ENCODE measurements at regions not wholly inside any gene's neighbourhood (a gene's known extent, or its start where the extent isn't known, plus 50 kb on each side); places are given as distances from the start of the nearest gene placed in this dataset.

DNA sequence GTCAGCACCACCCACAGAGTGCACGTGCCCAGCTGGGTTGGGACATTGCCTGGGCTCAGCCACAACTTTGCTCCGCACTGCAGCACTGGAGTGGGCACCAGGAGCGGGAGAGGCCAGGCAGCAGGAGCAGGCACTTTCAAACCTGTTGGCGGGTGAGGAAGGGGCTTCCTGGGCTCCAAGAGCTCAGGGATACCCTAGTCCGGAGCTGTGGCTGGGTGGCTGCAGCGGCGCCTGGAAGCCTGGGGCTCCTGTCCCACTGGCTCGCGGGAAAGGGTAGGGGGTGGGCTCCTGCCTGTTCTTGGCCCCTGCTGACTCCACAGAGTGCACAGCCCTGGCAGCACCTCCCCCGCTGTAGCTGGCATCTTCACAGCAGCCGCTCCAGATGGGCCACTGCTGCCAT is 417.6 kb upstream of the RGMA start:
- H3K4me1 ChIP-seq (replicated peaks in 1 of 4; ENCODE audit: control insufficient read depth in 3 of 4, insufficient read depth in 4 of 4, low read length in 3 of 4), result no peaks in the 10 kb centered on the region; a peak in 1 of 7 replicates
- no peak overlapping the region for H2BK12ac ChIP-seq (ENCODE audit: low read depth, low read length)
- H4K8ac ChIP-seq (ENCODE audit: extremely low read depth, insufficient read depth, low read length), result no peak overlapping the region
- no peaks in the 10 kb centered on the region for H3K9me3 ChIP-seq (ENCODE audit: insufficient read depth in 2 of 2, low read depth in 1 of 2, low read length in 1 of 2)
- CTCF ChIA-PET (ENCODE audit: partially characterized antibody), result interaction anchor here (1.2 kb wide), 1 partner anchor 476 kb away, joined by 3 read pairs; no protein-coding TSS in a partner anchor
- no peak overlapping the region for H2BK15ac ChIP-seq (ENCODE audit: low read length)
- no peak overlapping the region for H2AK5ac ChIP-seq (ENCODE audit: low read depth, low read length)
- peak overlapping the region; percentile 40 for H4K91ac ChIP-seq (replicated peaks; ENCODE audit: insufficient read length, low read length)
- FAIRE-seq (no peak), DNase-seq (ENCODE audit: low read depth in 1 of 2, low spot score in 2 of 2) (no peak)
- no peaks in the 10 kb centered on the region for H3K79me2 ChIP-seq (ENCODE audit: control insufficient read depth in 1 of 2, insufficient read depth in 2 of 2, low read length in 2 of 2)
- no peak overlapping the region for H3K4ac ChIP-seq (replicated peaks; ENCODE audit: insufficient read length, low read depth, low read length)
- H3K27ac ChIP-seq (ENCODE audit: low read depth, low read length), result no peak overlapping the region
- H3K9ac ChIP-seq (replicated peaks in 1 of 4; ENCODE audit: extremely low read depth in 1 of 4, low read depth in 3 of 4, low read length in 3 of 4), result no peak overlapping the region
- no peaks in the 10 kb centered on the region for H3K27me3 ChIP-seq (replicated peaks in 1 of 4; ENCODE audit: control insufficient read depth in 3 of 4, extremely low read depth in 1 of 4, insufficient read depth in 3 of 4, low read length in 3 of 4)
- H3K36me3 ChIP-seq (ENCODE audit: control insufficient read depth in 2 of 4, insufficient read depth in 4 of 4, low read length in 3 of 4), result no peaks in the 10 kb centered on the region
- POLR2A ChIA-PET (ENCODE audit: partially characterized antibody), result no interaction called here
- no peak overlapping the region for H3K23ac ChIP-seq (ENCODE audit: insufficient read length)
- no peak overlapping the region for H3K4me2 ChIP-seq (ENCODE audit: insufficient read depth in 1 of 2, low read depth in 2 of 2, low read length in 2 of 2)
- H4K20me1 ChIP-seq (replicated peaks in 1 of 2; ENCODE audit: control insufficient read depth in 1 of 2, insufficient read depth in 2 of 2, low read length in 2 of 2), result no peaks in the 10 kb centered on the region
- H3K18ac ChIP-seq (ENCODE audit: extremely low read depth, low read length), result no peak overlapping the region
- no peak overlapping the region for H3K56ac ChIP-seq (replicated peaks; ENCODE audit: insufficient read length, low read depth, low read length)
- WGBS, 2 experiments (ENCODE audit: extremely low coverage in 1 of 2, insufficient coverage in 1 of 2, insufficient read length in 1 of 2, insufficient replicate concordance in 2 of 2, low coverage in 1 of 2, low lambda C conversion rate in 2 of 2, missing lambda C conversion rate in 1 of 2), result 90% methylated on average over 11 of the region's 11 CpGs; no CpG with 5 or more reads in 1 of the 2 experiments
- H2BK120ac ChIP-seq (replicated peaks; ENCODE audit: low read depth, low read length), result no peak overlapping the region
- TF ChIP-seq CBX8 (IDR thresholded peaks at IDR 0.05; ENCODE audit: borderline replicate concordance, low read depth, low read length) (no peak), ASH2L (IDR thresholded peaks at IDR 0.05; ENCODE audit: low read length) (no peak), BACH1 (IDR thresholded peaks at IDR 0.05; ENCODE audit: low read length) (no peak), RXRA (IDR thresholded peaks at IDR 0.05; ENCODE audit: insufficient read depth, low read depth, low read length) (no peak), SUZ12 (IDR thresholded peaks at IDR 0.05; ENCODE audit: low read length) (no peak), TAF7 (optimal IDR thresholded peaks at IDR 0.05; ENCODE audit: borderline replicate concordance, low read depth, low read length) (no peak), SIRT6 (IDR thresholded peaks at IDR 0.05; ENCODE audit: low read length) (no peak), POU5F1 (IDR thresholded peaks at IDR 0.05; ENCODE audit: low read depth, low read length) (no peak)
- TF ChIP-seq, protein P1, sequence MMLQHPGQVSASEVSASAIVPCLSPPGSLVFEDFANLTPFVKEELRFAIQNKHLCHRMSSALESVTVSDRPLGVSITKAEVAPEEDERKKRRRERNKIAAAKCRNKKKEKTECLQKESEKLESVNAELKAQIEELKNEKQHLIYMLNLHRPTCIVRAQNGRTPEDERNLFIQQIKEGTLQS (IDR thresholded peaks at IDR 0.05; ENCODE audit: insufficient read depth, low read depth, low read length), result no peak
- no peak overlapping the region; the same call in 1 of the 2 replicates for H2BK5ac ChIP-seq (ENCODE audit: low read depth, low read length)
- no peak overlapping the region for H2AFZ ChIP-seq (ENCODE audit: low read length)
- H4K5ac ChIP-seq (ENCODE audit: insufficient read length, low read depth, low read length), result no peak overlapping the region
- H3K14ac ChIP-seq (ENCODE audit: insufficient read length), result no peak overlapping the region
- H3K23me2 ChIP-seq (ENCODE audit: low read depth, low read length), result no peaks in the 10 kb centered on the region
- H2BK20ac ChIP-seq (ENCODE audit: low read length), result no peak overlapping the region
- H3K4me3 ChIP-seq (ENCODE audit: extremely low read depth in 1 of 4, insufficient read depth in 2 of 4, low read depth in 3 of 4, low read length in 4 of 4), result no peak overlapping the region
- no peaks in the 10 kb centered on the region for H3K79me1 ChIP-seq (ENCODE audit: low read depth, low read length)

All from H1 (cell line).